Tibial nerve (tissue), 4 donors: ENCODE measurements at regions not wholly inside any gene's neighbourhood (a gene's known extent, or its start where the extent isn't known, plus 50 kb on each side); places are given as distances from the start of the nearest gene placed in this dataset.

Experiments used
- DNase-seq, 2 donors: peaks; one replicate each; pipeline ENCODE4 v3.0.0-alpha.2; 2019; ENCODE audit warnings: low spot score in 2 of 2
- H3K27ac ChIP-seq, 4 donors: fragments of 200-600 bp; sonication (generic) in 3 of 4; one replicate each; pipeline ENCODE4 v1.5.1; 2017 to 2019; ENCODE audit warnings: mild to moderate bottlenecking in 1 of 4
- H3K27me3 ChIP-seq, 2 donors: fragments of 200-600 bp; sonication (generic) in 1 of 2; one replicate each; pipeline versions ENCODE4 v1.5.1 to v1.6.0; 2017 to 2019
- H3K36me3 ChIP-seq, 3 donors: fragments of 200-600 bp; sonication (generic); one replicate each; pipeline ENCODE4 v1.5.1; 2018 to 2019
- H3K4me1 ChIP-seq, 4 donors: fragments of 200-600 bp; sonication (generic) in 3 of 4; one replicate each; pipeline ENCODE4 v1.5.1; 2017 to 2019
- H3K4me3 ChIP-seq, 4 donors: fragments of 200-600 bp; sonication (generic) in 3 of 4; one replicate each; pipeline ENCODE4 v1.5.1; 2017 to 2019; ENCODE audit warnings: mild to moderate bottlenecking in 1 of 4, moderate library complexity in 1 of 4
- H3K9me3 ChIP-seq, 4 donors: fragments of 200-600 bp; sonication (generic) in 3 of 4; one replicate each; pipeline ENCODE4 v1.5.1; 2017 to 2019
- EP300 ChIP-seq, 2 donors: sonication (generic); formaldehyde crosslinking; IDR thresholded peaks; one replicate each; pipeline ENCODE4 v1.6.1; 2017; ENCODE audit warnings: antibody characterized with exemption in 2 of 2, mild to moderate bottlenecking in 1 of 2
- POLR2A ChIP-seq, 2 donors: fragments of 450-650 bp; IDR thresholded peaks; one replicate each; pipeline ENCODE4 v1.6.1; 2017; ENCODE audit warnings: antibody characterized with exemption in 2 of 2, mild to moderate bottlenecking in 2 of 2, moderate library complexity in 2 of 2
- WGBS, 2 donors: methylation state at CpG; one replicate each; pipeline ENCODE4 v1.1.5; 2018; 5-methylcytosine and 5-hydroxymethylcytosine counted together
- TF ChIP-seq, protein P1 (sequence below), 5 experiments: fragments of 200-600 bp in 3 of 5; fragments of 450-650 bp in 2 of 5; sonication (generic) in 3 of 5; IDR thresholded peaks; one replicate each; pipeline ENCODE4 v1.5.1; 2016 to 2019; ENCODE audit warnings: antibody characterized with exemption in 5 of 5, mild to moderate bottlenecking in 3 of 5, moderate library complexity in 2 of 5

- no peak overlapping the region for H3K4me3 ChIP-seq
- H3K36me3 ChIP-seq = no peaks in the 10 kb centered on the region
- H3K9me3 ChIP-seq = no peaks in the 10 kb centered on the region
- H3K4me1 ChIP-seq = no peaks in the 10 kb centered on the region
- TF ChIP-seq, protein P1, sequence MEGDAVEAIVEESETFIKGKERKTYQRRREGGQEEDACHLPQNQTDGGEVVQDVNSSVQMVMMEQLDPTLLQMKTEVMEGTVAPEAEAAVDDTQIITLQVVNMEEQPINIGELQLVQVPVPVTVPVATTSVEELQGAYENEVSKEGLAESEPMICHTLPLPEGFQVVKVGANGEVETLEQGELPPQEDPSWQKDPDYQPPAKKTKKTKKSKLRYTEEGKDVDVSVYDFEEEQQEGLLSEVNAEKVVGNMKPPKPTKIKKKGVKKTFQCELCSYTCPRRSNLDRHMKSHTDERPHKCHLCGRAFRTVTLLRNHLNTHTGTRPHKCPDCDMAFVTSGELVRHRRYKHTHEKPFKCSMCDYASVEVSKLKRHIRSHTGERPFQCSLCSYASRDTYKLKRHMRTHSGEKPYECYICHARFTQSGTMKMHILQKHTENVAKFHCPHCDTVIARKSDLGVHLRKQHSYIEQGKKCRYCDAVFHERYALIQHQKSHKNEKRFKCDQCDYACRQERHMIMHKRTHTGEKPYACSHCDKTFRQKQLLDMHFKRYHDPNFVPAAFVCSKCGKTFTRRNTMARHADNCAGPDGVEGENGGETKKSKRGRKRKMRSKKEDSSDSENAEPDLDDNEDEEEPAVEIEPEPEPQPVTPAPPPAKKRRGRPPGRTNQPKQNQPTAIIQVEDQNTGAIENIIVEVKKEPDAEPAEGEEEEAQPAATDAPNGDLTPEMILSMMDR (IDR thresholded peaks at IDR 0.05) = no peak
- no peak for TF ChIP-seq EP300 (IDR thresholded peaks at IDR 0.05)
- no peak for TF ChIP-seq POLR2A (IDR thresholded peaks at IDR 0.05)
- H3K27ac ChIP-seq = no peak overlapping the region
- no peaks in the 10 kb centered on the region for H3K27me3 ChIP-seq
- no peak for DNase-seq
These were observed 398.0 kb upstream of the SLC24A2 start for GRCh38 chr9:20186823-20187222.

GRCh38 chr9:20186231-20186630 is 397.4 kb upstream of the SLC24A2 start:
- TF ChIP-seq POLR2A (IDR thresholded peaks at IDR 0.05) = no peak
- no peak for TF ChIP-seq EP300 (IDR thresholded peaks at IDR 0.05)
- TF ChIP-seq, protein P1 (IDR thresholded peaks at IDR 0.05) = no peak
- Histone ChIP-seq H3K9me3 (no peaks in the 10 kb centered on the region), H3K4me3 (no peak overlapping the region), H3K36me3 (no peaks in the 10 kb centered on the region), H3K27me3 (no peaks in the 10 kb centered on the region), H3K27ac (no peak overlapping the region), H3K4me1 (no peaks in the 10 kb centered on the region)
- 86 to 88% methylated on average over 3 of the region's 3 CpGs for WGBS, 2 donors
- DNase-seq = no peak

DNA sequence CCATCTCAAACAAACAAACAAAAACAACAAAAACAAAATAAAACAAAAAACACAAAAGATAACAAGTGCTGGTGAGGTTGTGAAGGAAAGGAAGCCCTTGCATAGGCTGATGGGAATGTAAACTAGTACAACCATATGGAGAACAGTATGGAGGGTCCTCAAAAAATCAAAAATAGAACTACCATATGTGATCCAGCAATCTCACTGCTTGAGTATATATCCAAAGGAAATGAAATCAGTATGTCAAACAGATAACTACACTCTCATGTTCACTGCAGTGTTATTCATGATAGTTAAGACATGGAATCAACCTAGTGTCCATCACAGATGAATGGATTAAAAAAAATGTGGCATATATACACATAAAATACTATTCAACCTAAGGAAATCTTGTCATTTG is 395.7 kb upstream of the SLC24A2 start:
- no peaks in the 10 kb centered on the region for H3K4me1 ChIP-seq
- H3K27ac ChIP-seq = no peak overlapping the region
- H3K4me3 ChIP-seq = no peak overlapping the region
- H3K36me3 ChIP-seq = no peaks in the 10 kb centered on the region
- no peaks in the 10 kb centered on the region for H3K9me3 ChIP-seq
- TF ChIP-seq, protein P1 (IDR thresholded peaks at IDR 0.05) = no peak
- TF ChIP-seq POLR2A (IDR thresholded peaks at IDR 0.05) = no peak
- no peak for TF ChIP-seq EP300 (IDR thresholded peaks at IDR 0.05)
- no peak for DNase-seq
- H3K27me3 ChIP-seq = no peaks in the 10 kb centered on the region

GRCh38 chr9:20178679-20179078 is 389.8 kb upstream of the SLC24A2 start:
- Histone ChIP-seq H3K27me3 (no peaks in the 10 kb centered on the region), H3K4me1 (no peaks in the 10 kb centered on the region), H3K36me3 (no peaks in the 10 kb centered on the region), H3K4me3 (no peak overlapping the region), H3K9me3 (no peaks in the 10 kb centered on the region), H3K27ac (no peak overlapping the region)
- no peak for DNase-seq
- TF ChIP-seq, protein P1 (IDR thresholded peaks at IDR 0.05) = no peak
- TF ChIP-seq POLR2A (IDR thresholded peaks at IDR 0.05) = no peak
- TF ChIP-seq EP300 (IDR thresholded peaks at IDR 0.05) = no peak

DNA sequence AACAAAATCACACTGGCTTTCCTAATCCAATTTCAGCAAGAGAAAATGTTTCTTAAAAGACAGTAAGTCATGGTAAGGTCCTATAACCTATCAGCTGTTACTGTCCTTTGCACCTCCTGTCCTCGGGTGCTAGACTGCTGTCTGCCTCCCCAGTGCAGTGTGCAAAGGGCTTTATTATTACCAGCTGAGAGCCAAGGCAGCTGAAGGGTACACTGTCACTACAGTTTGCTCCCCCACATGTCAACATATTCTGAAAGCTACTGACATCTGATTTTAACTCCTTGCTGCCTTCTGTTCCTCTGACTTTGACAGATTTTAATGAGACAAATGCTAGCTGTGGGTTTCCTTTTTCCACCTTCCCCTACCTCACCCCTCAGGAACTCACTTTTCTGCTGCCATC is 389.4 kb upstream of the SLC24A2 start:
- Histone ChIP-seq H3K9me3 (no peaks in the 10 kb centered on the region), H3K36me3 (no peaks in the 10 kb centered on the region), H3K27ac (no peak overlapping the region), H3K4me3 (no peak overlapping the region), H3K4me1 (no peaks in the 10 kb centered on the region), H3K27me3 (no peaks in the 10 kb centered on the region)
- DNase-seq = no peak
- 38 to 39% methylated on average over 1 of the region's 1 CpG for WGBS, 2 donors
- TF ChIP-seq POLR2A (IDR thresholded peaks at IDR 0.05) (no peak), EP300 (IDR thresholded peaks at IDR 0.05) (no peak)
- TF ChIP-seq, protein P1 (IDR thresholded peaks at IDR 0.05) = no peak
